ENCODE measurements at regions not wholly inside any gene's neighbourhood (a gene's known extent, or its start where the extent isn't known, plus 50 kb on each side); places are given as distances from the start of the nearest gene placed in this dataset.
A peak's percentile ranks its signal among the peaks of the same experiment; 100 is the strongest.

GRCh38 chr2:215668378-215668775 lies 232.5 kb upstream of the FN1 start:
- Histone ChIP-seq H2AFZ (ENCODE audit: low read length) (no peak overlapping the region), H3K4me2 (ENCODE audit: low read depth, low read length) (no peak overlapping the region), H3K9ac (ENCODE audit: insufficient read depth, low read depth, low read length) (no peak overlapping the region), H3K36me3 (replicated peaks in 1 of 2; ENCODE audit: control insufficient read depth in 1 of 2, insufficient read depth in 2 of 2, low read length in 2 of 2) (no peaks in the 10 kb centered on the region), H4K20me1 (ENCODE audit: insufficient read depth, low read length) (no peaks in the 10 kb centered on the region), H3K4me1 (ENCODE audit: insufficient read depth, low read length) (peaks cover 35% of the 10 kb centered on the region), H3K79me2 (ENCODE audit: insufficient read depth, low read length) (no peaks in the 10 kb centered on the region), H3K4me3 (replicated peaks in 1 of 3; ENCODE audit: insufficient read depth in 1 of 3, low read depth in 2 of 3, low read length in 3 of 3) (no peak overlapping the region), H3K27ac (ENCODE audit: extremely low read length, insufficient read depth, low read length) (no peak overlapping the region), H3K27me3 (ENCODE audit: control insufficient read depth in 1 of 2, insufficient read depth in 2 of 2, low read length in 2 of 2) (no peaks in the 10 kb centered on the region), H3K9me3 (ENCODE audit: low read length) (no peaks in the 10 kb centered on the region)
- intact Hi-C loops (cut with micrococcal nuclease; ENCODE audit: unreplicated experiment) (no loop called here), in situ Hi-C loops (cut with HindIII; ENCODE audit: extremely low pct_ligation_motif_present, low pct_unique_long_range_greater_than_20kb) (no loop called here)
- WGBS (ENCODE audit: low lambda C conversion rate), result 91% methylated on average over 5 of the region's 5 CpGs
- ChIA-PET CTCF (ENCODE audit: low intra/inter-chr PET ratio, low total read pairs) (no interaction called here), POLR2A (no interaction called here)
- no peak for DNase-seq (ENCODE audit: low spot score)
- no peak for FAIRE-seq
- no TSS peak for BruUV-seq (replicated peaks)
- ATAC-seq, result no peak
- TF ChIP-seq SOX13 (IDR thresholded peaks at IDR 0.05) (no peak), SOX13 (CRISPR knock-in tag; conservative IDR thresholded peaks at IDR 0.05 in 1 of 2, IDR thresholded peaks at IDR 0.05 in 1 of 2) (no peak), ZBTB33 (CRISPR knock-in tag; IDR thresholded peaks at IDR 0.05) (peak; percentile 47; the same call in 1 of the 2 replicates)

- TF ChIP-seq MAFF (IDR thresholded peaks at IDR 0.05; ENCODE audit: low read depth, low read length) (peak; percentile 37; the same call in 1 of the 2 replicates), MAFK (conservative IDR thresholded peaks at IDR 0.05 in 1 of 2, IDR thresholded peaks at IDR 0.05 in 1 of 2; ENCODE audit: low read length in 2 of 2) (peak; percentile 57 to 74), ZNF619 (CRISPR knock-in tag; IDR thresholded peaks at IDR 0.05) (no peak), TARDBP (CRISPR knock-in tag; IDR thresholded peaks at IDR 0.05) (no peak), SNRNP70 (IDR thresholded peaks at IDR 0.05; ENCODE audit: low read depth, low read length) (no peak), FOXA3 (CRISPR knock-in tag; IDR thresholded peaks at IDR 0.05) (no peak), ZMAT3 (CRISPR knock-in tag; conservative IDR thresholded peaks at IDR 0.05) (no peak), HINFP (CRISPR knock-in tag; IDR thresholded peaks at IDR 0.05; ENCODE audit: low read depth) (no peak), RXRB (CRISPR knock-in tag; IDR thresholded peaks at IDR 0.05; ENCODE audit: borderline replicate concordance) (no peak)
- ChIA-PET POLR2A (no interaction called here), CTCF (ENCODE audit: low intra/inter-chr PET ratio, low total read pairs) (no interaction called here)
- no peak for DNase-seq (ENCODE audit: low spot score)
- Histone ChIP-seq H3K4me3 (replicated peaks in 1 of 3; ENCODE audit: insufficient read depth in 1 of 3, low read depth in 2 of 3, low read length in 3 of 3) (no peak overlapping the region), H3K27ac (ENCODE audit: extremely low read length, insufficient read depth, low read length) (no peak overlapping the region), H3K27me3 (ENCODE audit: control insufficient read depth in 1 of 2, insufficient read depth in 2 of 2, low read length in 2 of 2) (no peaks in the 10 kb centered on the region), H3K36me3 (replicated peaks in 1 of 2; ENCODE audit: control insufficient read depth in 1 of 2, insufficient read depth in 2 of 2, low read length in 2 of 2) (no peaks in the 10 kb centered on the region), H2AFZ (ENCODE audit: low read length) (no peak overlapping the region), H3K4me1 (ENCODE audit: insufficient read depth, low read length) (peaks cover 35% of the 10 kb centered on the region), H4K20me1 (ENCODE audit: insufficient read depth, low read length) (no peaks in the 10 kb centered on the region), H3K9ac (ENCODE audit: insufficient read depth, low read depth, low read length) (no peak overlapping the region), H3K4me2 (ENCODE audit: low read depth, low read length) (no peak overlapping the region), H3K79me2 (ENCODE audit: insufficient read depth, low read length) (no peaks in the 10 kb centered on the region), H3K9me3 (ENCODE audit: low read length) (no peaks in the 10 kb centered on the region)
- FAIRE-seq, result no peak
- intact Hi-C loops (cut with micrococcal nuclease; ENCODE audit: unreplicated experiment), result no loop called here
- no peak for ATAC-seq
- WGBS (ENCODE audit: low lambda C conversion rate), result 96% methylated on average over 10 of the region's 10 CpGs
- BruUV-seq (replicated peaks), result no TSS peak
- in situ Hi-C loops (cut with HindIII; ENCODE audit: extremely low pct_ligation_motif_present, low pct_unique_long_range_greater_than_20kb), result no loop called here
Measured at GRCh38 chr2:215667585-215668377, 231.9 kb upstream of the FN1 start.

Data from HepG2 (cell line).